Keratinocyte (primary cell): ENCODE measurements at regions not wholly inside any gene's neighbourhood (a gene's known extent, or its start where the extent isn't known, plus 50 kb on each side); places are given as distances from the start of the nearest gene placed in this dataset.

Experiments used
- EZH2 ChIP-seq: IDR thresholded peaks from one replicate; pipeline ENCODE4 v1.6.1; 2012; ENCODE audit warnings: inconsistent platforms, mild to moderate bottlenecking, low read length, moderate library complexity
- TF ChIP-seq, protein P1 (sequence below), 3 experiments: IDR thresholded peaks in 1 of 3; conservative IDR thresholded peaks in 1 of 3; optimal IDR thresholded peaks in 1 of 3; 2 replicates in 2 of 3; 3 replicates in 1 of 3; pipeline versions ENCODE3 to v1.5.1; 2011; ENCODE audit warnings: low read length in 3 of 3, mild to moderate bottlenecking in 3 of 3, moderate library complexity in 2 of 3, control low read depth in 1 of 3, inconsistent platforms in 1 of 3; ENCODE audit not compliant: insufficient read depth in 2 of 3; ENCODE audit errors: extremely low read depth in 1 of 3

DNA sequence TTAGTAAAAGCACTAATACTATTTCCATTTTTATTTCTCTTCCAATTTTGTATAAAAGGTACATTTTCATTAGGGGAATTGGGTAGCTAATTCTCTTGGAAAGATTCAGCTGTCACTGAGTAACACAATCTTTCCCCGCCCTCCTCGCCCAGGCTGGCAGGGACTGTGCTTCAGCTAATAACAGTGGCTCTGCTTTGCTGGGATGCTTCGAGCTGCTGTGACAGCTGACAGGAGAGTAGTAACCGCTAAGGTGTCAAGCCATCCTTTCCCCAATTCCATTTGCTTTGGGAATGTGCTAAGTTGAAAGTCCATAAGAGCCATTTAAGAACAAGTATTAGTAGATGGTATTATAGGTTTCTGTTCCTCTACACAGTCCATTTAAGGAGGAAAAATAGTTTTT lies 106.7 kb upstream of the NRIP1 start:
- TF ChIP-seq, protein P1, sequence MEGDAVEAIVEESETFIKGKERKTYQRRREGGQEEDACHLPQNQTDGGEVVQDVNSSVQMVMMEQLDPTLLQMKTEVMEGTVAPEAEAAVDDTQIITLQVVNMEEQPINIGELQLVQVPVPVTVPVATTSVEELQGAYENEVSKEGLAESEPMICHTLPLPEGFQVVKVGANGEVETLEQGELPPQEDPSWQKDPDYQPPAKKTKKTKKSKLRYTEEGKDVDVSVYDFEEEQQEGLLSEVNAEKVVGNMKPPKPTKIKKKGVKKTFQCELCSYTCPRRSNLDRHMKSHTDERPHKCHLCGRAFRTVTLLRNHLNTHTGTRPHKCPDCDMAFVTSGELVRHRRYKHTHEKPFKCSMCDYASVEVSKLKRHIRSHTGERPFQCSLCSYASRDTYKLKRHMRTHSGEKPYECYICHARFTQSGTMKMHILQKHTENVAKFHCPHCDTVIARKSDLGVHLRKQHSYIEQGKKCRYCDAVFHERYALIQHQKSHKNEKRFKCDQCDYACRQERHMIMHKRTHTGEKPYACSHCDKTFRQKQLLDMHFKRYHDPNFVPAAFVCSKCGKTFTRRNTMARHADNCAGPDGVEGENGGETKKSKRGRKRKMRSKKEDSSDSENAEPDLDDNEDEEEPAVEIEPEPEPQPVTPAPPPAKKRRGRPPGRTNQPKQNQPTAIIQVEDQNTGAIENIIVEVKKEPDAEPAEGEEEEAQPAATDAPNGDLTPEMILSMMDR (optimal IDR thresholded peaks at IDR 0.05 in 1 of 3, IDR thresholded peaks at IDR 0.05 in 1 of 3, conservative IDR thresholded peaks at IDR 0.05 in 1 of 3; ENCODE audit: extremely low read depth in 1 of 3, insufficient read depth in 2 of 3, low read length in 3 of 3): no peak
- TF ChIP-seq EZH2: no peak
